ENCODE measurements at regions not wholly inside any gene's neighbourhood (a gene's known extent, or its start where the extent isn't known, plus 50 kb on each side); places are given as distances from the start of the nearest gene placed in this dataset.

GRCh38 chr3:26029321-26029720 lies 239.4 kb downstream of the OXSM start:
- H4K20me1 ChIP-seq (replicated peaks; ENCODE audit: control insufficient read depth, insufficient read depth, low read length): no peaks in the 10 kb centered on the region
- H3K27ac ChIP-seq (ENCODE audit: extremely low read depth, low read depth, low read length): no peak overlapping the region
- no peaks in the 10 kb centered on the region for H3K79me2 ChIP-seq (ENCODE audit: control insufficient read depth, insufficient read depth, low read length)
- no TSS peak for BruUV-seq (replicated peaks)
- H3K9me1 ChIP-seq (ENCODE audit: control insufficient read depth, insufficient read depth, low read length): no peaks in the 10 kb centered on the region
- WGBS (ENCODE audit: insufficient coverage, low coverage, missing lambda C conversion rate): 0% methylated on average over 2 of the region's 2 CpGs
- no peak for FAIRE-seq
- no peak overlapping the region for H3K9ac ChIP-seq (ENCODE audit: insufficient read depth in 1 of 2, low read depth in 2 of 2, low read length in 2 of 2)
- H3K4me1 ChIP-seq (replicated peaks in 1 of 2; ENCODE audit: control insufficient read depth in 2 of 2, insufficient read depth in 2 of 2, low read length in 2 of 2): no peaks in the 10 kb centered on the region
- ChIA-PET CTCF (ENCODE audit: low intra/inter-chr PET ratio) (no interaction called here), POLR2A (no interaction called here)
- no peak overlapping the region for H3K4me3 ChIP-seq
- no peaks in the 10 kb centered on the region for H3K36me3 ChIP-seq (ENCODE audit: control insufficient read depth, insufficient read depth, low read length)
- H3K4me2 ChIP-seq (ENCODE audit: insufficient read depth, low read length): no peak overlapping the region
- no peak overlapping the region for H2AFZ ChIP-seq (ENCODE audit: low read depth, low read length)
- H3K9me3 ChIP-seq (replicated peaks; ENCODE audit: control insufficient read depth, insufficient read depth, low read depth, low read length): peaks cover 5% of the 10 kb centered on the region
- intact Hi-C loops (cut with micrococcal nuclease): no loop called here
- H3K27me3 ChIP-seq (ENCODE audit: control insufficient read depth in 2 of 2, insufficient read depth in 2 of 2, low read length in 2 of 2): no peaks in the 10 kb centered on the region
- in situ Hi-C loops (cut with MboI): no loop called here
- no peak for DNase-seq (ENCODE audit: extremely low read depth in 1 of 4, low spot score in 3 of 4)
- ATAC-seq: no peak
- TF ChIP-seq SREBF1 (IDR thresholded peaks at IDR 0.05; ENCODE audit: borderline replicate concordance, low read depth, low read length) (no peak), ZNF224 (CRISPR knock-in tag; IDR thresholded peaks at IDR 0.05) (no peak), DNMT1 (IDR thresholded peaks at IDR 0.05) (no peak), SMAD2 (IDR thresholded peaks at IDR 0.05; ENCODE audit: low read depth, low read length) (no peak), CHD1 (IDR thresholded peaks at IDR 0.05; ENCODE audit: low read length) (no peak), BRD4 (IDR thresholded peaks at IDR 0.05) (no peak), KHSRP (IDR thresholded peaks at IDR 0.05) (no peak), MGA (IDR thresholded peaks at IDR 0.05) (no peak), PHTF2 (CRISPR knock-in tag; IDR thresholded peaks at IDR 0.05) (no peak), POLR3A (IDR thresholded peaks at IDR 0.05; ENCODE audit: borderline replicate concordance, extremely low read depth, insufficient read depth, insufficient read length) (no peak), PCBP1 (IDR thresholded peaks at IDR 0.05; ENCODE audit: low read depth, low read length, poor library complexity, severe bottlenecking) (no peak), ZNF274 (IDR thresholded peaks at IDR 0.05; ENCODE audit: borderline replicate concordance, low read depth, low read length) (no peak), PRPF4 (IDR thresholded peaks at IDR 0.05; ENCODE audit: insufficient read depth, low read depth, low read length, poor library complexity, severe bottlenecking) (no peak), HDAC8 (tag; IDR thresholded peaks at IDR 0.05) (no peak), HDAC2 (IDR thresholded peaks at IDR 0.05) (no peak)

Measured in K562 (cell line).